GDM1 (cell line): ENCODE measurements at regions not wholly inside any gene's neighbourhood (a gene's known extent, or its start where the extent isn't known, plus 50 kb on each side); places are given as distances from the start of the nearest gene placed in this dataset.

Experiments
- DNase-seq: peaks from one replicate; lab custom pipeline; 2025; lab: John Stamatoyannopoulos, UW

DNA sequence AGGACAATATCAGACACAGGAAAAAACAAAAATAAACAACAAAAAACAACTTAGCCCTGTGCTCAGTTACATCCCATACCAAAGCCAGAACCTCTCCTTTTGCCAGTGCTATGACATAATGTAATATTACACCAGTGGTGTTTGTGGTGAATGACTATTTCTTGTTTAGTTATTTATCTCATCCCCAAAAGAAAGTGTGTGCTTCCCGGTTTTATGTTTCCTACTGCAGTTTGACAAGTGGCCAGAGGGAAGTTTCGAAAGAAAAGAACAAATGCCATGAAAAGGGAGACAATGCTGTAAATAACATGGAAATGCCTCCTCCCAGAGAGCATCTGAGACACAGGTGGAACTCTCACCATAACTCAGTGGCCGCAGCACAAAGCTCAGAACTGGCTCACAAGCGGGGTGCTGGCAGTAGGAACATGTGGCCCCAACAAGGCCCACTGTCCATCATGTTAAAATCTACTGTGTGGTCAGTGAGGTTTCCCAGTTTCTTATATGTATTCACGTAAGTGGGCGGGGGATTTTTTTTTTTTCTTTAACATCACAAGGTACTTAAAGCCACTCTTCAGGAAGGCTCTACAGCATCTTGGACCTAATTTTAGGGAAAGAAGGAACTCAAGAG lies 158.2 kb downstream of the BARHL2 start:
- no peak for DNase-seq

- DNase-seq, result no peak
Observed at GRCh38 chr1:90558126-90558525, 159.0 kb downstream of the BARHL2 start.

DNA sequence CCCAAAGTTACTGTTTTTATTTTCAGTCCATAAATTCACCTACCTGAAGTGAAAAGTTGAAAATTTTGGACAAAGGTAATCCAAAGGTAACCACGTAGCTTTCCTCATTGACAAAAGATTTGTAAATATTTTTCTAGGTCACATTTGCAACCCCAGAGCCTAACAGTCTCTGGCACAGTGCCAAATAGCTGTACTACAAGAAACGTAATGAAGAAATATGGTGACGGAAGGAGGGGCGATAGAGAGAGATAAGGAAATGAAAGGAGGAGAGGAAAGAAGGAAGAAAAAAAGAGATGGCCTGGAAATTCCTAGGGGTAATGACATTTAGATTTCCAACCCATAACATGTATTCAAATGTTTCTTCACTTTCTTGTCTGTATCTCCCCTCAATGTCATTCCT lies 159.4 kb downstream of the BARHL2 start:
- no peak for DNase-seq

DNA sequence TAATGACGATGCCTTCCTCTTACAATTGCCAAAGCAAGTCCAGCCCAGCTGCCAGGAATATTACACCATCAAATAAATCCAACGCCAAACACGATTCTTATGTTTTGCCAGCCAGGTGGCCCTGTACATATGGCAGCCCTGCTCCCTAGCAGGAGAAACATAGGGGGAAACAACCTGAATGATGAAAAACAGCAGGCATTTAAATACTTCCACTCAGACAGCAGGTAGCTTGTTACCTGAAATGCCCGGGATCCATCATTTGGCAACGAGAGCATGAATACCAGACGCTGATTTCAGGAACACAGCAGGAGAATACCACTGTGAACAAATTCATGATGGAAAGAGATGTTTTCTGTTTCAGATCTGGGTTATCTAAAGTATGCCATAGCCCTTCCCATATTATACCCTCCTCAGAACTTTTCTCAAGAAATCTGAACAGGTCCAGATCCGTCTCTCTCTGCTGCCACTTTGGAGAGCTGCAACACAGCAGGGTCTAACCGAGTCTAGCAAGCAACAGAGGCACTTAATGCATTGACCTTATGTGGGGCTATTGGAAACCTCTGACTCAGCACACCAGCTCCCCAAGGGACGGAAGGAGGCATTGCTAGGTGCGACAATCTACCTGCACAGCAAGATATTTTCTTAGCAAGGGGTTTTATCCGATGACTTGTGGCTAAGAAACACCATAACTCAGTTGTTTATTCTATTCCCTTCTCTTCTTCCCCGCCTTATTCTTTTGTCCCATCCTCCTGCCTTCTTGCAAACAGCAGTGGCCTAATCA lies 166.3 kb downstream of the BARHL2 start:
- no peak for DNase-seq

- no peak for DNase-seq
Observed at GRCh38 chr1:90544356-90544755, 172.7 kb downstream of the BARHL2 start.

- no peak for DNase-seq
Observed at GRCh38 chr1:90537606-90538362, 179.3 kb downstream of the BARHL2 start.

DNA sequence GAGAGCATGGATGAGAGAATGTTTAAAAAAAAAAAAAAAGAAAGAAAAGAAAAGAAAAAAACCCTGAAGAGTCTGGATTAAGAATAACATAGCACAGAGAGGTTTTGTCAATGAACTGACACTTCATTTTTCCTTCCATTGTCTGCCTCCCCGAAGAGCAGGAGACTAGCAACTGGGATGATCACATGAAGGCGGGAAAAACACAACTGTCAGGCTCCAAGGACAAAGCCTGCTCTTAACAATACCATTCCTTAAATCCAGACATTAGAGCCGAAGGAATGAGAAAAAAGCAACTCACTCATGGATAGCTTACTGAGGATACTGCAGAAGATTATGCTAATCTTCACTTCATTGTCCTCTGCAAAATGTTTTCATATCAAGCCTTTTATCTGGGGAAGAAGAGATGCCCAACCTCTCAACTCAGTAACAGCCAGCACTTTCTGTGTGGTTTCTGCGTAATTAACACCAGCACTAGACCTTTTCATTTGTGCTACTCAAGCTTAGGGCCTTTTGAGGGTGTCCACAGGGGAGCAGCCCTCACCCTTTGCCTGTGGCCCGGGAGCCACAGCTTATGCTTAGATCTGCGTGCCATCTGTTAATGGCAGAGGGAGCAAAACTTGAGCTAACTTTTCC lies 182.3 kb downstream of the BARHL2 start:
- no peak for DNase-seq

- DNase-seq, result no peak
Observed at GRCh38 chr1:90534116-90534515, 183.0 kb downstream of the BARHL2 start.

DNA sequence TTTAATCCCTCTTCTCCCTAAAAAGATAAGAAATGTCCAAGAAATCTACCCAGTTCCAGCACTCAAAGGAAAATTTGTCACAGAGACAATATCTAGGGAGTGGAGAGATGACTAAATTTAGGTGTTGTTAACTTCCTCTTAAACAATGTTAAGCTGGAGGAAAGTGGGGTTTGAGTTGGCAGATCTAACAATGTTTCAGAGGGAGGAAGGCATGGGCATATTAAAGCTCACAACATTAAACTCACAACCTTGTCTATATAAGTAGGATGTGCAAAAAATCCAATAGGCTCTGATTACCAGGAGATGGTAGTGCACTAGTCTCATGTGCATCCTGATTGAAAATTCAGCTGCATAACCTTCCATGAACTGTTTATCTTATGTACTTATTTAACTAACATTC lies 190.1 kb downstream of the BARHL2 start:
- no peak for DNase-seq

GRCh38 chr1:90522432-90522831 lies 194.7 kb downstream of the BARHL2 start:
- no peak for DNase-seq

DNA sequence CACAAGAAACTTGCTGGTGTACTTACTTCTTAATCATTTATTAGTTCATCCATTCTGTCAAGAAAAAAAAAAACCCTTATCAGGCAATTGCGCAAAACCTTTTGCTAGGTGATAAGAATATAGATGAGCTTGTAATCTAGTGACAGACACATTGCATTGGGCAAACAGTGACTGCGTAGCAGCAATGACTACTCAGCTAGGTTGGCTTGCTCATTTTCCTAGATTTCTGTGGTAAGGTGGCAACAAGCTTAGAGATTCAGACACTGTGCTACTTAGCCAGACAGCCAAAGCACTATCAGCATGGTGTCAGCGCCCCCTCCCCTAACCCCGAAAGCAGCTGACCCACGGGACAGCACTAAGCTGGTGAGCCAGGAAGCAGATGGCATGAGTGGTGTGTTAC lies 203.1 kb downstream of the BARHL2 start:
- no peak for DNase-seq

DNA sequence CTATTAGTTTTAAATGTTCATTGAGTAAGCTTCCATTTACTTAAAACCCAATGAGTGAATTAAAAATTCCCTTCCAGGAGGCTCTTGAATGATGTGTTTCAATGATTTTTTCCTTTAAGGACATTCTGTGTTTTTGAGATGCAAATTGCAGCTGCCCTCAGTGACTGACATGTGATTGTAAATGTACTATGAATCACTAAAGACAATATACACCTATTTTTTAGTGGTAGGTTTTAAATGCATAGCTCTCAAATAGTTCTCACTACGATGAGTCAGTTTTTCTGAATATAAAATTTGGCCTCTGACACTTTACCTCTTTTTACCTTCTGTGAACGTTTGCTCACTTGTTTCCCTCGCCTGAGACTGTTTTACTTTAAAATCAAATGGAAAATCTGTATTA lies 204.7 kb downstream of the BARHL2 start:
- DNase-seq, result no peak

DNA sequence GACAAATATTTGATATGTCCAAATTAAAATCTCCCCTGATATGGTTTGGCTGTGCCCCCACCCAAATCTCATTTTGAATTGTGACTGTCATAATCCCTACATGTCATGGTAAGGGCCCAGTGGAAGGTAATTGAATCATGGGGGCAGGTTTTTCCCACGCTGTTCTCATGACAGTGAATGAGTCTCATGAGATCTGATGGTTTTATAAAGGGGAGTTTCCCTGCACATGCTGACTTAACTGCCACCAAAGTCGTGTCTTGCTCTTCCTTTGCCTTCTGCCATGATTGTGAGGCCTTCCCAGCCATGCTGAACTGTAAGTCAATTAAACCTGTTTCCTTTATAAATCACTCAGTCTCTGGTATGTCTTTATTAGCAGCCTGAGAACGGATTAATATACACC lies 207.0 kb downstream of the BARHL2 start:
- no peak for DNase-seq

GRCh38 chr1:90509225-90510048 lies 207.7 kb downstream of the BARHL2 start:
- no peak for DNase-seq

GRCh38 chr1:90508376-90509167 lies 208.5 kb downstream of the BARHL2 start:
- no peak for DNase-seq

DNA sequence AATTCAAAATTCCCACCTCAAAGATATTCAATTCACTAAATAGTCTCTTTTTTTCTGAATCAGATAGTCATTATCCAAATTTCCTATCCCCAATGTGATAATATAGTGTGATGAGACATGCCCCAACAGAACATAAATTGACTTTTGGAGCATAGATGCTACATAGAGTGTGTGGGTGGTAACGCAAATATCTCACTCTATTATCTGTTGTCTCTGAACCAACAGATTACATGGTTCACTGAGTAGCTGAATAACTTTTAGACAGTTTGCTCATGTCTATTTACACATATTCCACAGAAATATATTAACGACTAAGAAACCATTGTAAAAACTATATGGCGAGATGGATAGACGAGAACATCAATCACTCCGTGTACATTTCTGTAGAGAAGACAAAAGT lies 209.9 kb downstream of the BARHL2 start:
- no peak for DNase-seq

DNA sequence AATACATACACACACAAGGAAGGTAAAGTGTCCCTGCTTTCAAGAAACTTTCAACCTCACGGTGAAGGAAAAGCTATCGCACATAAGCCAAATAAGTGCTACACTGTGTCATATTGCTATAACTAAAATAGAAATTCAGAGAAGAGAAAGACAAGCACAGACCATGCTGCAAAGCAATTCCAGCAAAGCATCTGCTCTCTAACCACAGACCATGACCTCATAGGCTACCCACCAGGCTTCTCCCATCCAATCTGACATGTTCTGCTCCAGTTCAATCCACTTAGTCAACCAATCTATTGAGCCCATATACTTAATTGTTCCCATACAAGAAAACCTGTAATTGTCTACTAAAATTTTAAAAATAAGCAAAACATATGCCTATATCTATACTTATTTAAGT lies 211.3 kb downstream of the BARHL2 start:
- DNase-seq, result no peak

GRCh38 chr1:90504509-90504908 lies 212.6 kb downstream of the BARHL2 start:
- no peak for DNase-seq

DNA sequence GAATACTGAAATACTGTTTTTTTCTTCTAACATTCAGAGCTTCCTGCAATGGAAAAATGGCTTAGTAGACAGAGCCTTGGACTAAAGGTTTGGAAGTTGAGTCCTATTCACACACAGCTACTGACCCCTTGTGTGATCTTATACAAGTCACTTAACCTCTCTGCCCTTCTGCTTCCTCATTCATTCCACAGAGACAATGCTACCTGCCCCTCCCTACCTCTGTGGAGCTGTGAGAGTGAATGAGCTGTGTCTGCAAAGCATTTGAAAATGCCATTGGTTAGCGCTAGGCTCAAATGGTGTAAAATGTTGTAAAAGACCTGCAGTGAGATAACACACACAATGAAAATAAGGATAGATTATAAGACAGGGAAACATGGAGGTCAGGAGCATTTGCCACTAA lies 214.4 kb downstream of the BARHL2 start:
- DNase-seq, result no peak

GRCh38 chr1:90502194-90502593 lies 214.9 kb downstream of the BARHL2 start:
- DNase-seq, result no peak

DNA sequence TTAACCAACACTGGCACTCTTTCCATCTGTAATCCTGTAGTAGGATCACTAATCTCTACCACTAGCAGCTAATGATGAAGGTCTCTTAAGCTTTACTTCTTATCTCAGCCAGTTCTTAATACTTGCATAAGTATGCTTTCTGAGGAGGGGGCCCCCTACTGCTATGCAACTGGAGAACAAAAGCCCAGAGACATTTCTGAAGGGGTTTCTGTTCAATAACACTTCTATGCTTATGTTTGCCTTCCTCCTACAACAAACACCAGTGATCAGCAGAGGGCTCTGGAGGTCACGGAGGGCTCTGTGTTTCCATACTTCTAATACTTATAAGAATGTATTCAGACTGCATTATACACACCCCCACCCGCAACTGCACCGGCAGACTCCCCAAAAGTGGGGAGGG lies 215.8 kb downstream of the BARHL2 start:
- DNase-seq, result no peak
